ENCODE measurements at regions not wholly inside any gene's neighbourhood (a gene's known extent, or its start where the extent isn't known, plus 50 kb on each side); places are given as distances from the start of the nearest gene placed in this dataset.

DNA sequence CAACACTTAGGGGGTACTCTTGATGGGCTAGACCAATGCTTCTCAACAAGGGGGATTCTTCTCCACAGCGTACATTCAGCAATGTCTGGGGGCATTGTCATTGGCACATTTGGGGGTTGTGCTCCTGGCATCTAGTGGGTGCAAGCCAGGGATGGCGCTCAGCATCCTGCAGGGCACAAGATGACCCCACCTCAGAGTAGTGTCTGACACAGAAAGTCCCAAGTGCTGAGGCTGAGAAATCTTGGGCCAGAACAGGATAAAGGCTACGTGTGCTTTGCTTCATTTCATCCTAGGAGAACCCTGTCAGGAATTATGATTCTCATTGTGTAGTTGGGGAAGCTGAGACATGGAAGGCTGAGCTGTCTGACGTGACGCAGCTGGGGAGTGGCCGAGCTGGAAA is 298.6 kb downstream of the CDH26 start:
- no peak for TF ChIP-seq RAD21 (conservative IDR thresholded peaks at IDR 0.05 in 1 of 2, IDR thresholded peaks at IDR 0.05 in 1 of 2)
- TF ChIP-seq USF2 (IDR thresholded peaks at IDR 0.05): no peak
